Bronchial epithelial cell (primary cell): ENCODE measurements at regions not wholly inside any gene's neighbourhood (a gene's known extent, or its start where the extent isn't known, plus 50 kb on each side); places are given as distances from the start of the nearest gene placed in this dataset.

Source experiments
- DNase-seq: peaks from one replicate; pipeline ENCODE4 v3.0.0-alpha.2; 2010; ENCODE audit warnings: low read depth
- FAIRE-seq: peaks from 2 replicates; lab custom pipeline; 2011; peaks lifted over from hg19 to GRCh38; lab: Jason Lieb, UNC
- H3K27me3 ChIP-seq: 2 replicates; pipeline ENCODE4 v1.5.1; 2011; ENCODE audit warnings: low read length; ENCODE audit not compliant: control insufficient read depth, insufficient read depth
- H3K36me3 ChIP-seq: 2 replicates; pipeline ENCODE4 v1.5.1; 2011; ENCODE audit warnings: low read length; ENCODE audit not compliant: control insufficient read depth, insufficient read depth
- H3K4me3 ChIP-seq: 2 replicates; pipeline ENCODE4 v1.5.1; 2011; ENCODE audit warnings: mild to moderate bottlenecking, low read depth, low read length, control low read depth
- CTCF ChIP-seq: IDR thresholded peaks from 2 replicates; pipeline ENCODE4 v1.5.1; 2011; ENCODE audit warnings: mild to moderate bottlenecking, moderate library complexity, low read length, control low read depth, inconsistent platforms; ENCODE audit not compliant: insufficient read depth, severe bottlenecking

GRCh38 chr7:66864294-66864693 lies 56.7 kb upstream of the TMEM248 start:
- no peak overlapping the region for H3K4me3 ChIP-seq
- peaks cover 1% of the 10 kb centered on the region for H3K36me3 ChIP-seq
- no peak for TF ChIP-seq CTCF
- FAIRE-seq = no peak
- no peaks in the 10 kb centered on the region for H3K27me3 ChIP-seq
- DNase-seq = no peak

GRCh38 chr7:66865290-66865864 lies 55.6 kb upstream of the TMEM248 start:
- H3K27me3 ChIP-seq = no peaks in the 10 kb centered on the region
- DNase-seq (no peak), FAIRE-seq (no peak)
- no peak overlapping the region for H3K4me3 ChIP-seq
- TF ChIP-seq CTCF = no peak
- H3K36me3 ChIP-seq = peaks cover 1% of the 10 kb centered on the region

GRCh38 chr7:66867198-66867790 lies 53.7 kb upstream of the TMEM248 start:
- peak; percentile 61 for DNase-seq
- TF ChIP-seq CTCF = no peak
- Histone ChIP-seq H3K4me3 (no peak overlapping the region), H3K36me3 (no peaks in the 10 kb centered on the region), H3K27me3 (no peaks in the 10 kb centered on the region)
- no peak for FAIRE-seq

- DNase-seq (no peak), FAIRE-seq (no peak)
- H3K36me3 ChIP-seq = no peaks in the 10 kb centered on the region
- H3K4me3 ChIP-seq = no peak overlapping the region
- H3K27me3 ChIP-seq = no peaks in the 10 kb centered on the region
- no peak for TF ChIP-seq CTCF
Measured at GRCh38 chr7:66869660-66870450, 51.2 kb upstream of the TMEM248 start.

GRCh38 chr7:66871076-66871475 lies 49.9 kb upstream of the TMEM248 start:
- Histone ChIP-seq H3K27me3 (no peaks in the 10 kb centered on the region), H3K36me3 (no peaks in the 10 kb centered on the region), H3K4me3 (no peak overlapping the region)
- FAIRE-seq (no peak), DNase-seq (peak; percentile 63)
- TF ChIP-seq CTCF = no peak
